Kasumi-1 (cell line): ENCODE measurements at regions not wholly inside any gene's neighbourhood (a gene's known extent, or its start where the extent isn't known, plus 50 kb on each side); places are given as distances from the start of the nearest gene placed in this dataset.

Experiments used
- DNase-seq, 2 experiments: peaks; one replicate each; lab custom pipeline; 2025; lab: John Stamatoyannopoulos, UW

DNA sequence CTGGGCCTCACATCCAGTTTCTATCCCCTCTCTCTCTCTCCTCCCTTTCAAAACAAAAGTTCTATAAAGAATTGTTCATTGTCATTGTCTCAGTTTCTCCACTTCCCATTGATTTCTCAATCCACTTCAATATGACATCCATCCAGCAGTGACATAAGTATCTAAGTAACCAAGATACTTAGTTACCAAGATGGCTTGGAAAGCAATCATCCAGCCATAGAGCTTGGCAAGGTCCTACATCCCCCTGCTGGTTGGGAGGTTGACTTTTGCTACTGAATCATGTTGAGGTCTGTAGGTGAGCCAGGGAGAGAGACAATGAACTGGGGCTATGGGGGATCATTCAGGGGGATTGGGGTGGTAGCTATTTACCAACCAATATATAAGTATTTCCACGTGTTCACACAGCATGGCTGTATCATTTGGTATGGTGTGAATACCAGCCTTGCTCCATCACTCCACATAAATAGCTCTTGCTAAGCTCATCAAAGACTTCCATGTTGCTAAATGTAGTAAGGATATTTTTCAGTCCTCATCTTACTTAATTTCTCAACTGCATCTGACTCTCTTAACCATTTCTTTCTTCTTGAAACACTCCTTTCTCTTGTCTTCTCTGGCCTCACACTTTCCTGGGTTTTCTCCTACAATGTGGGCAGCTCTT, 58.8 kb upstream of the NTRK3 start:
- no peak for DNase-seq

DNA sequence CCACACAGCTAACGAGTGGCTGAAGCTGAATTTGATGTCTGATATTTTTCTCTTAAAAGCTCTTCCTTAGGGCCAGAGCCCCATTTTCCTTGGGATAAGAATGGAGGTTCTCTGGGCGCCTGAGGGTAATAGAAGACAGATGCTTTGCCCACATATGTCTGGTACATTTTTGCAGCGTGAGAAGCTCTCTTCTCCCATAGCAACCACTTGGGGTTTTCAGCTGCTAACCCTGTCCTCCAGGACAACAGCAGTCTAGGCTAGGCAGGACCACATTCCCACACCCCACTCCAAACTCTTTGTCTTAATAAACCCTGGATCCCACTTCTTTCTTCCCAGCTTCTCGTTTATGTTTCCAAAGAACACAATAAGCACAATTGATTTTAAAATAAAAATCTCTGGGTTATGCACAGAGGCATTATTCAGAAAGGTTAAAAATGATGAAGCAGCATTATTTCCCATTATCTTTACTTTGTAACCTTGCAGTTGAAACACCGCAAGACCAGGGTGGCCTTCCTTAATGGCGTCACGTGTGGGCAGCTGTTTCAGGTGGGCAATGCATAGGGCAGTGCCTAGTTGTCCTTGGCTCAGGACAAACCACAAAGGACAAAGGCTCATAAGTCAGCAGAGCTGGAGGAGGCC, 56.5 kb upstream of the NTRK3 start:
- DNase-seq = no peak

DNA sequence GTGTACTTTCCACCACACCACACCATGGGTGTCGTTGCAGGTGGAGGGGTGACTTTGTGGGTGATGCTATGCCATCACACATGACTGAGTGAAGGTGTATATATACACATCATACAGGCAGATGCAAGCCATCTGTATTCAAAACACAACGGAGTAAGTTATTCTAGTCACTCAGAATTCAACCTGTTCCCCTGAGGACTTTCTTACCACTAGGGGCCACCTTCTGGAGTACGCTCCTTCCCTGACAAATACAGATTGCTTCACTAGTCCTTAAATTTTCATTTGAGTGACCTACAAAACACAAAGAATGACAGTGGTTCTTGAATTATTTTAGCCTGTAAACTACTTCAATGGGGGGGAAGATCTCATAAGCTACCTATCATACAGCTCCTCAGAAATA, 52.8 kb upstream of the NTRK3 start:
- DNase-seq = no peak

DNA sequence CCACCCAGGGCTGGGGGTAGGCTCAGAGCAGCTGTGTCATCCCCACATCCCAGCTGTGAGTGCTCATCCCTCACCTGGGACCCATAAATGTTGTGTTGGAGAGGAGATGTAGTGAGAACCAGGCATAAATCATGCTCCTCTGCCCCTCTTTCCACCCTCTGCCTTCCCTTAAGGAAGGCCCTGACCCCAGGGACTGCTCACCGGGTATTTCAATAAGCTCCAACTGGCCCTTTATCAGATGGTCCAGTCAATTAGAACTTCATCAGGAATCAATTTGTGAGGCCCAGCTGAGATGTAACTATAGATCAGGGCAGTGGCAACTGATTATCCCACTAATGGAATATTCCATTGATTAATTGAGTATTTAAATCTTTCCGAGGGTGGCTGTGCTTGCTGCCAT, 50.8 kb upstream of the NTRK3 start:
- no peak for DNase-seq
